ENCODE measurements at regions not wholly inside any gene's neighbourhood (a gene's known extent, or its start where the extent isn't known, plus 50 kb on each side); places are given as distances from the start of the nearest gene placed in this dataset.

DNA sequence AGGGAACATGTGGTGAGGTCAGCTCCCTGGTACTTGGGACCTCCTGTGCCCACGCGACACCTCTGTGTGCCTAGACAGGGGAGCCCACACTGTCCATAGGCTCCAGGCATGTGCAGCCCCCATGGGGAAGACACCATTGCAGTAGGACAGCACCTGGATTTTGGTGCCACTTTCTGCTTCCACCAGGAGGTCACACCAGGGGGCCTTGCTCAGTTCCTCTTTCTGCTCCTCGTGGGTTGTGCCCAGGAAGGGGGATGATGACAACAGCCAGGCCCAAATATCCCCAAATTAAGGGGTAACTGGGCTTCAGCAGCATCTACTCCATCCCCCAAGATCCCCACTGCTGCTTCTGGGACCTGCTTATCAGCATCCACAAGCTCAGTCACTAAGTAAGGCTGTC is 358.2 kb upstream of the KAZN start:
- no peak for DNase-seq
- ChIA-PET CTCF (no interaction called here), POLR2A (no interaction called here)
- no peak overlapping the region for H3K27ac ChIP-seq (ENCODE audit: low read length in 2 of 2)
- no peak overlapping the region for H3K9ac ChIP-seq (ENCODE audit: low read length)
- no peaks in the 10 kb centered on the region for H3K79me2 ChIP-seq (ENCODE audit: control insufficient read depth, insufficient read depth, low read length)
- H2AFZ ChIP-seq (ENCODE audit: insufficient read depth, low read depth, low read length, poor library complexity, severe bottlenecking): no peak overlapping the region
- H4K20me1 ChIP-seq (ENCODE audit: control insufficient read depth, insufficient read depth, low read length, poor library complexity, severe bottlenecking): no peaks in the 10 kb centered on the region
- no peak overlapping the region for H3K4me2 ChIP-seq (replicated peaks; ENCODE audit: low read depth, low read length, poor library complexity, severe bottlenecking)
- Mint-ChIP-seq H3K27me3 (peaks cover 8% of the 10 kb centered on the region), H3K4me3 (no peak overlapping the region), H3K27ac (no peak overlapping the region), H3K4me1 (no peaks in the 10 kb centered on the region), H3K9me3 (ENCODE audit: insufficient read depth) (no peaks in the 10 kb centered on the region)
- H3K36me3 ChIP-seq (replicated peaks in 1 of 2; ENCODE audit: control extremely low read depth in 1 of 2, control insufficient read depth in 1 of 2, extremely low read depth in 1 of 2, insufficient read depth in 2 of 2, low read length in 1 of 2): no peaks in the 10 kb centered on the region
- no peaks in the 10 kb centered on the region for H3K9me3 ChIP-seq (ENCODE audit: control extremely low read depth in 1 of 3, control insufficient read depth in 2 of 3, insufficient read depth in 1 of 3, low read length in 2 of 3)
- no peaks in the 10 kb centered on the region for H3K27me3 ChIP-seq (replicated peaks in 1 of 4; ENCODE audit: control extremely low read depth in 1 of 4, control insufficient read depth in 3 of 4, insufficient read depth in 4 of 4, low read length in 3 of 4)
- TF ChIP-seq, protein P1, sequence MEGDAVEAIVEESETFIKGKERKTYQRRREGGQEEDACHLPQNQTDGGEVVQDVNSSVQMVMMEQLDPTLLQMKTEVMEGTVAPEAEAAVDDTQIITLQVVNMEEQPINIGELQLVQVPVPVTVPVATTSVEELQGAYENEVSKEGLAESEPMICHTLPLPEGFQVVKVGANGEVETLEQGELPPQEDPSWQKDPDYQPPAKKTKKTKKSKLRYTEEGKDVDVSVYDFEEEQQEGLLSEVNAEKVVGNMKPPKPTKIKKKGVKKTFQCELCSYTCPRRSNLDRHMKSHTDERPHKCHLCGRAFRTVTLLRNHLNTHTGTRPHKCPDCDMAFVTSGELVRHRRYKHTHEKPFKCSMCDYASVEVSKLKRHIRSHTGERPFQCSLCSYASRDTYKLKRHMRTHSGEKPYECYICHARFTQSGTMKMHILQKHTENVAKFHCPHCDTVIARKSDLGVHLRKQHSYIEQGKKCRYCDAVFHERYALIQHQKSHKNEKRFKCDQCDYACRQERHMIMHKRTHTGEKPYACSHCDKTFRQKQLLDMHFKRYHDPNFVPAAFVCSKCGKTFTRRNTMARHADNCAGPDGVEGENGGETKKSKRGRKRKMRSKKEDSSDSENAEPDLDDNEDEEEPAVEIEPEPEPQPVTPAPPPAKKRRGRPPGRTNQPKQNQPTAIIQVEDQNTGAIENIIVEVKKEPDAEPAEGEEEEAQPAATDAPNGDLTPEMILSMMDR (IDR thresholded peaks at IDR 0.05): no peak
- no peak for TF ChIP-seq EZH2 (IDR thresholded peaks at IDR 0.05; ENCODE audit: borderline replicate concordance, insufficient read depth, low read depth, low read length, poor library complexity, severe bottlenecking)
- H3K4me1 ChIP-seq (ENCODE audit: control insufficient read depth in 2 of 2, insufficient read depth in 2 of 2, low read length in 2 of 2): no peaks in the 10 kb centered on the region
- ATAC-seq (ENCODE audit: low read depth): no peak
- no peak overlapping the region for H3K4me3 ChIP-seq (ENCODE audit: control extremely low read depth in 1 of 5, extremely low read depth in 1 of 5, insufficient read depth in 1 of 5, low read depth in 2 of 5, low read length in 4 of 5)
- intact Hi-C loops (cut with micrococcal nuclease): no loop called here
- 67% methylated on average over 3 of the region's 3 CpGs for WGBS (ENCODE audit: insufficient coverage)

DNA sequence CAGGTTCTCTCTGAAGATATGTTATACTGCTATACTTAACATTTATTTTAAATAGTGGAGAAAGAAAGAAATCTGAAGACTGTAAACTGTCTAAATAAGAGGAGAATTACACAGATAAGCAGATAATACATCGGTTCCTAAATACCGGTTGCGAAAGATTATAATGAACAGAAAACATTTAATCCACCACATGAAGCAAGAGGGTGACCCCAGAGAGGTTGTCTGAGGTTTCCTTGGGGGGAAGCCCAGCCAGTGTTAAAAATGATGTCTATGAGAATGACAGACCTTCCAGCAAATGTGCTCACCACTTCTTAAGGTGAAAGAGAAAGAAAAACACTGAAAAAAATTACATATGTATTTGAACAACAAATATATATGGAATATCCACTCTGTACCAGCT is 356.4 kb upstream of the KAZN start:
- H3K36me3 ChIP-seq (replicated peaks in 1 of 2; ENCODE audit: control extremely low read depth in 1 of 2, control insufficient read depth in 1 of 2, extremely low read depth in 1 of 2, insufficient read depth in 2 of 2, low read length in 1 of 2): no peaks in the 10 kb centered on the region
- H3K4me1 ChIP-seq (ENCODE audit: control insufficient read depth in 2 of 2, insufficient read depth in 2 of 2, low read length in 2 of 2): no peaks in the 10 kb centered on the region
- H3K27ac Mint-ChIP-seq: no peak overlapping the region
- no peak overlapping the region for H2AFZ ChIP-seq (ENCODE audit: insufficient read depth, low read depth, low read length, poor library complexity, severe bottlenecking)
- H3K4me3 Mint-ChIP-seq: no peak overlapping the region
- H3K9me3 Mint-ChIP-seq (ENCODE audit: insufficient read depth): no peaks in the 10 kb centered on the region
- DNase-seq: no peak
- TF ChIP-seq EZH2 (IDR thresholded peaks at IDR 0.05; ENCODE audit: borderline replicate concordance, insufficient read depth, low read depth, low read length, poor library complexity, severe bottlenecking): no peak
- no peaks in the 10 kb centered on the region for H3K4me1 Mint-ChIP-seq
- no peaks in the 10 kb centered on the region for H3K9me3 ChIP-seq (ENCODE audit: control extremely low read depth in 1 of 3, control insufficient read depth in 2 of 3, insufficient read depth in 1 of 3, low read length in 2 of 3)
- POLR2A ChIA-PET: no interaction called here
- WGBS (ENCODE audit: insufficient coverage): no CpG with 5 or more reads among the region's 3 CpGs
- CTCF ChIA-PET: no interaction called here
- intact Hi-C loops (cut with micrococcal nuclease): no loop called here
- H3K4me2 ChIP-seq (replicated peaks; ENCODE audit: low read depth, low read length, poor library complexity, severe bottlenecking): no peak overlapping the region
- peaks cover 0 to 3% (median 0%) of the 10 kb centered on the region in 4 experiments for H3K27me3 ChIP-seq (replicated peaks in 1 of 4; ENCODE audit: control extremely low read depth in 1 of 4, control insufficient read depth in 3 of 4, insufficient read depth in 4 of 4, low read length in 3 of 4)
- no peak for ATAC-seq (ENCODE audit: low read depth)
- no peaks in the 10 kb centered on the region for H4K20me1 ChIP-seq (ENCODE audit: control insufficient read depth, insufficient read depth, low read length, poor library complexity, severe bottlenecking)
- peaks cover 12% of the 10 kb centered on the region for H3K27me3 Mint-ChIP-seq
- no peak overlapping the region for H3K9ac ChIP-seq (ENCODE audit: low read length)
- H3K27ac ChIP-seq (ENCODE audit: low read length in 2 of 2): no peak overlapping the region
- H3K79me2 ChIP-seq (ENCODE audit: control insufficient read depth, insufficient read depth, low read length): no peaks in the 10 kb centered on the region
- H3K4me3 ChIP-seq (ENCODE audit: control extremely low read depth in 1 of 5, extremely low read depth in 1 of 5, insufficient read depth in 1 of 5, low read depth in 2 of 5, low read length in 4 of 5): no peak overlapping the region

Measured in B cell (primary cell).